ENCODE measurements at regions not wholly inside any gene's neighbourhood (a gene's known extent, or its start where the extent isn't known, plus 50 kb on each side); places are given as distances from the start of the nearest gene placed in this dataset.

DNA sequence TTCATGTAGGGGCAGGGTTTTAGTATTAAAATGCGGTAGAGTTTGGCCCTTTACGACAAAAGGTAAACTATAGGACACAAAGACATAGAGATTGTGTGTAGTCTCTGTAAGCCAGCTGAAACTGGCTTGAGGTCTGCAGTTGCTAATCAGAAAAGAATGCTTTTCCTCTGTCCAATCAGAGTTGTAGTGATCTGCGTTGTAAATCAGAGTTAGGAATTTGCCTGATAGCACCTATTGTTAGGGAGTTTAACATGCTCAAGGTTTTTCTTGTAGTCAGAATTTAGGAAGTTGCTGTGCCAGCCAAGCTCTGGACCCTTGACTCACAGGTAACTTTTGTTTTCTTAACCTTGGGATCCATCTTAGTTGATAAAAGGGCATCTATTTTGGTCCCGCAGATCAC lies 61.2 kb upstream of the VTCN1 start:
- CTCF ChIA-PET = no interaction called here
- TF ChIP-seq TARDBP (IDR thresholded peaks at IDR 0.05) (no peak), FOXM1 (IDR thresholded peaks at IDR 0.05; ENCODE audit: borderline replicate concordance) (no peak), ZNF384 (IDR thresholded peaks at IDR 0.05) (no peak), NFRKB (IDR thresholded peaks at IDR 0.05) (no peak), CTBP1 (IDR thresholded peaks at IDR 0.05; ENCODE audit: borderline replicate concordance) (no peak), SUZ12 (IDR thresholded peaks at IDR 0.05) (no peak), FOXK2 (IDR thresholded peaks at IDR 0.05) (no peak), HDGF (IDR thresholded peaks at IDR 0.05; ENCODE audit: borderline replicate concordance) (no peak), L3MBTL2 (conservative IDR thresholded peaks at IDR 0.05) (no peak), SP1 (IDR thresholded peaks at IDR 0.05) (no peak), FOXA1 (IDR thresholded peaks at IDR 0.05) (no peak), BHLHE40 (IDR thresholded peaks at IDR 0.05; ENCODE audit: borderline replicate concordance) (no peak), ELF4 (IDR thresholded peaks at IDR 0.05) (no peak), LEF1 (IDR thresholded peaks at IDR 0.05; ENCODE audit: borderline replicate concordance) (no peak), ARNT (IDR thresholded peaks at IDR 0.05) (no peak)
- TF ChIP-seq, protein P1, sequence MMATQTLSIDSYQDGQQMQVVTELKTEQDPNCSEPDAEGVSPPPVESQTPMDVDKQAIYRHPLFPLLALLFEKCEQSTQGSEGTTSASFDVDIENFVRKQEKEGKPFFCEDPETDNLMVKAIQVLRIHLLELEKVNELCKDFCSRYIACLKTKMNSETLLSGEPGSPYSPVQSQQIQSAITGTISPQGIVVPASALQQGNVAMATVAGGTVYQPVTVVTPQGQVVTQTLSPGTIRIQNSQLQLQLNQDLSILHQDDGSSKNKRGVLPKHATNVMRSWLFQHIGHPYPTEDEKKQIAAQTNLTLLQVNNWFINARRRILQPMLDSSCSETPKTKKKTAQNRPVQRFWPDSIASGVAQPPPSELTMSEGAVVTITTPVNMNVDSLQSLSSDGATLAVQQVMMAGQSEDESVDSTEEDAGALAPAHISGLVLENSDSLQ (IDR thresholded peaks at IDR 0.05) = no peak
- POLR2A ChIA-PET = no interaction called here
- no peak for DNase-seq (ENCODE audit: extremely low spot score)

DNA sequence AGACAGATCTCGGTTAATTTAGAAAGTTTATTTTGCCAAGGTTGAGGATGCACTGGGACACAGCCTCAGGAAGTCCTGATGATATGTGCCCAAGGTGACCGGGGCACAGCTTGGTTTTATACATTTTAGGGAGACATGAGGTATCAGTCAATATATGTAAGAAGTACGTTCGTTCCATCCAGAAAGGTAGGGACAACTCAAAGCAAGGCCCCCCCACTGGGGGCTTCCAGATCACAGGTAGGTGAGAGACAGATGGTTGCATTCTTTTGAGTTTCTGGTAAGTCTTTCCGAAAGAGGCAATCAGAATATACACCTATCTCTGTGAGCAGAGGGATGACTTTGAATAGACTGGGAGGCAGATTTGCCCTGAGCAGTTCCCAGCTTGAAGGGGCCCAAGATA lies 60.4 kb upstream of the VTCN1 start:
- no peak for DNase-seq (ENCODE audit: extremely low spot score)
- TF ChIP-seq, protein P1 (IDR thresholded peaks at IDR 0.05) = no peak
- no peak for TF ChIP-seq FOXM1 (IDR thresholded peaks at IDR 0.05; ENCODE audit: borderline replicate concordance)
- TF ChIP-seq FOXA1 (IDR thresholded peaks at IDR 0.05) = no peak
- TF ChIP-seq HDGF (IDR thresholded peaks at IDR 0.05; ENCODE audit: borderline replicate concordance) = no peak
- no peak for TF ChIP-seq FOXK2 (IDR thresholded peaks at IDR 0.05)
- no peak for TF ChIP-seq ELF4 (IDR thresholded peaks at IDR 0.05)
- no peak for TF ChIP-seq CTBP1 (IDR thresholded peaks at IDR 0.05; ENCODE audit: borderline replicate concordance)
- TF ChIP-seq ARNT (IDR thresholded peaks at IDR 0.05) = no peak
- TF ChIP-seq TARDBP (IDR thresholded peaks at IDR 0.05) = no peak
- no peak for TF ChIP-seq LEF1 (IDR thresholded peaks at IDR 0.05; ENCODE audit: borderline replicate concordance)
- ChIA-PET POLR2A (no interaction called here), CTCF (interaction anchor here (0.7 kb wide), 1 partner anchor 202 kb away, joined by 3 read pairs; no protein-coding TSS in a partner anchor)

DNA sequence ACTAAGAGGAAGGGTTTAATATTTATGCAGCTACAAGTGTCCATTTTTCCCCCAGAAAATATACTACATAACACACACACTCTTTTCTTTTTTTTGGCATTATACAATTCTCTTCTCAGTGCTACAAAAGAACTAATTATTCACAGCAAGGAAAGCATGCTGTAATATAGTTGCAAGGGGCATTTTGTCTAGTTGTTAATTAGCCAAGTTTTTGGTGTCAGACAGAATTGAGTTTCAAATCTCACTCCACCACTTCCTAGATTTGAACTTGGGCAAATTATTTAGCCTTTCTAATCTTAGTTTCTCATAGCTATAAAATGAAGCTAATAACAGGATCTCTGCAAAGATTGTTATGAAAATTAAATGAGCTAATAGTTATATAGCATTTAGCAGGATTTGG lies 60.0 kb upstream of the VTCN1 start:
- TF ChIP-seq FOXK2 (IDR thresholded peaks at IDR 0.05) (no peak), L3MBTL2 (conservative IDR thresholded peaks at IDR 0.05) (no peak), CTBP1 (IDR thresholded peaks at IDR 0.05; ENCODE audit: borderline replicate concordance) (no peak), SUZ12 (IDR thresholded peaks at IDR 0.05) (no peak), TARDBP (IDR thresholded peaks at IDR 0.05) (no peak), ZNF384 (IDR thresholded peaks at IDR 0.05) (no peak), SP1 (IDR thresholded peaks at IDR 0.05) (no peak), ARNT (IDR thresholded peaks at IDR 0.05) (no peak), FOXA1 (IDR thresholded peaks at IDR 0.05) (no peak), ELF4 (IDR thresholded peaks at IDR 0.05) (no peak), LEF1 (IDR thresholded peaks at IDR 0.05; ENCODE audit: borderline replicate concordance) (no peak), FOXM1 (IDR thresholded peaks at IDR 0.05; ENCODE audit: borderline replicate concordance) (no peak), HDGF (IDR thresholded peaks at IDR 0.05; ENCODE audit: borderline replicate concordance) (no peak)
- TF ChIP-seq, protein P1 (IDR thresholded peaks at IDR 0.05) = no peak
- ChIA-PET POLR2A (no interaction called here), CTCF (interaction anchor here (0.7 kb wide), 1 partner anchor 201 kb away, joined by 3 read pairs; no protein-coding TSS in a partner anchor)
- DNase-seq (ENCODE audit: extremely low spot score) = no peak

DNA sequence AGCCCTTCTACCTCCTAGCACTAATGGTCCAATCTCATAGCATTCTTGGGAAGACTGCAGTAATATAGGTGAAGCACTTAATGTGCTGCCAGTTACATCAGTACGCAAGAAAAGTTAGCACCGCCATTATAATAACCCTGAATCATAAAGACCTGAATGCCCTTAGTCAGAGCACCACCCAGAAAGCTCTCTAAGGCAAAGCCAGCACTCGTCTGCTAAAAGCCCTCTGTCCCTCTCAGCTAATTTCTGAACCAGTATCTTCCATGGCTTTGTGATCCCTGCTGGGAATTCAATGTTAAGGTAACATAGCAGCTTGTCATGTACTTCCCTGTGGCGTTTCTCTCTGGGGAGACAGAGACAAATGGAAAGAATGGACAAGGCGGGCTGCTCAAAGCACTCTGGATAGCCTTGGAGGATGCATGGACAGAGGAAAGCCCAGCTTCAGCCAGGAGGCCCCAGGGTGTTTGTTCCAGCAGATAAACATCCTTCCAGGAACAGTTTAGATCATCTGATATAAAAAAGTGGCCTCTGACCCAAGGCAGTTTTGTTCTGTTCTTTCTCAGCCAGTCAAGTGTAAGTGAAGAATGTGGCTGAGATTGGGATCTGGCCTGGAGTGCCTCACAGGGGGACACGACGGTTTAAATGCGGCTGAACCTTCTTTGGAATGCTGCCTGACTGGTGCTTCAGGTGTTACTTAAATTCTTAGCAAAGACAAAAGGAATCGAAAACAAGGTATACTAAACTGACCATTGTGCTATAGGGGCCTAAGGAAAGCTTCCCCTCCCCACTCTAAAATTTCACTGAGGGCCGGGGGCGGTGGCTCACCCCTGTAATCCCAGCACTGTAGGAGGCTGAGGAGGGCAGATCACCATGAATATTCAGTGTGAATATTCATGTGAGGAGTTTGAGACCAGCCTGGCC lies 58.1 kb upstream of the VTCN1 start:
- no peak for DNase-seq (ENCODE audit: extremely low spot score)
- CTCF ChIA-PET = interaction anchor here (0.6 to 0.9 kb wide), 2 partner anchors 146 to 456 kb away, joined by 3 read pairs; no protein-coding TSS in a partner anchor
- TF ChIP-seq HDGF (IDR thresholded peaks at IDR 0.05; ENCODE audit: borderline replicate concordance) (no peak), NFRKB (IDR thresholded peaks at IDR 0.05) (no peak), ELF4 (IDR thresholded peaks at IDR 0.05) (no peak), LEF1 (IDR thresholded peaks at IDR 0.05; ENCODE audit: borderline replicate concordance) (no peak), FOXA1 (IDR thresholded peaks at IDR 0.05) (no peak), FOXK2 (IDR thresholded peaks at IDR 0.05) (no peak), TARDBP (IDR thresholded peaks at IDR 0.05) (no peak), SP1 (IDR thresholded peaks at IDR 0.05) (no peak), ARNT (IDR thresholded peaks at IDR 0.05) (no peak), L3MBTL2 (conservative IDR thresholded peaks at IDR 0.05) (no peak), SUZ12 (IDR thresholded peaks at IDR 0.05) (no peak), FOXM1 (IDR thresholded peaks at IDR 0.05; ENCODE audit: borderline replicate concordance) (no peak)
- TF ChIP-seq, protein P1 (IDR thresholded peaks at IDR 0.05) = no peak
- POLR2A ChIA-PET = interaction anchor here (1.1 kb wide), 1 partner anchor 208 kb away, joined by 3 read pairs; the partner anchor contains the start of gene TTF2

DNA sequence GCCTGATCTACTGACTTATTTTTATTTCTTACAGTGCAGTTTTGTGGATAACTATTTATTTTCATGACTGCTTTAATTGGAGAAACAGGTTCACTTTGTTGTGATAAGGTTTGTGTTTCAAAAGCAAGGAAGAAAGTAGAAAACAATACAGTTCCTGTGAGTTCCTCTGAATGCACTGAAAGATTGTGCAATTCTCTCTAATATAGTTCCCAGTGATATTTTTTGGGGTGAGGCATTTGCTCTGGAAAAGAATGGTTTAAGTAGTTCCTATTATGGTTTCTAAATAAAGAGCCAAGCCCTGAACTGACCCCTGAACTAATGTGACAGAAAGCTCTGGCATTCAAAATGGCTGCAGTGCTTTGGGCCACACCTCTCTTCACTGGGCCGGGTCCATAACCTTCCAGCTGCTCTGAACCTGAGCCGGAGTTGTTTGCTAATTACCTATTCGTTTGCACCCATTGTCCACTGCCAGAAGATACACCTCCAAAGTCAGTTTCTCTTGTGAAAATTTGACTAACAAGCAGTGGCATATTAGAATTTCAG lies 56.6 kb upstream of the VTCN1 start:
- POLR2A ChIA-PET = interaction anchor here (1.1 kb wide), 1 partner anchor 207 kb away, joined by 3 read pairs; the partner anchor contains the start of gene TTF2
- DNase-seq (ENCODE audit: extremely low spot score) = no peak

More for the DNA sequence above, 56.6 kb upstream of the VTCN1 start:
- CTCF ChIA-PET = no interaction called here
- TF ChIP-seq, protein P1 (IDR thresholded peaks at IDR 0.05) = no peak
- TF ChIP-seq FOXM1 (IDR thresholded peaks at IDR 0.05; ENCODE audit: borderline replicate concordance) (no peak), FOXA1 (IDR thresholded peaks at IDR 0.05) (no peak), CTBP1 (IDR thresholded peaks at IDR 0.05; ENCODE audit: borderline replicate concordance) (no peak), ZNF384 (IDR thresholded peaks at IDR 0.05) (no peak), ELF4 (IDR thresholded peaks at IDR 0.05) (no peak), L3MBTL2 (conservative IDR thresholded peaks at IDR 0.05) (no peak), FOXK2 (IDR thresholded peaks at IDR 0.05) (no peak), BHLHE40 (IDR thresholded peaks at IDR 0.05; ENCODE audit: borderline replicate concordance) (no peak), ARNT (IDR thresholded peaks at IDR 0.05) (no peak), HDGF (IDR thresholded peaks at IDR 0.05; ENCODE audit: borderline replicate concordance) (no peak)
